RWPE2 (cell line): ENCODE measurements at regions not wholly inside any gene's neighbourhood (a gene's known extent, or its start where the extent isn't known, plus 50 kb on each side); places are given as distances from the start of the nearest gene placed in this dataset.
"Not testable (repeated sequence)": the region's sequence is repeated elsewhere in the genome, so short reads cannot be mapped to it uniquely, and the experiment has no call there.

Experiments
- ATAC-seq: fragments of 200-7000 bp; cut with Tn5 transposase; 3 replicates; pipeline ENCODE4 v1.9.1; 2021; ENCODE audit warnings: low read depth
- DNase-seq: peaks from one replicate; pipeline ENCODE4 v3.0.0-alpha.2; 2020; ENCODE audit warnings: low spot score
- H3K27ac ChIP-seq: fragments of 450-650 bp; 2 replicates; pipeline ENCODE4 v1.5.1; 2017; ENCODE audit warnings: mild to moderate bottlenecking; ENCODE audit not compliant: poor library complexity, severe bottlenecking
- H3K27me3 ChIP-seq: fragments of 250-450 bp; sonication (Bioruptor Pico); 2 replicates; pipeline ENCODE4 v1.5.1; 2021; ENCODE audit warnings: mild to moderate bottlenecking, moderate library complexity; ENCODE audit not compliant: insufficient read depth, poor library complexity, severe bottlenecking
- H3K36me3 ChIP-seq: fragments of 250-450 bp; sonication (Bioruptor Pico); 2 replicates; pipeline ENCODE4 v1.5.1; 2020; ENCODE audit warnings: low read depth, mild to moderate bottlenecking, moderate library complexity
- H3K4me1 ChIP-seq: fragments of 250-450 bp; sonication (Bioruptor Pico); 2 replicates; pipeline ENCODE4 v1.5.1; 2021; ENCODE audit warnings: mild to moderate bottlenecking, moderate library complexity; ENCODE audit not compliant: insufficient read depth, poor library complexity, severe bottlenecking
- H3K4me3 ChIP-seq: fragments of 250-450 bp; sonication (Bioruptor Pico); 2 replicates; pipeline ENCODE4 v1.5.1; 2021; ENCODE audit warnings: mild to moderate bottlenecking, moderate library complexity; ENCODE audit not compliant: severe bottlenecking
- H3K9me3 ChIP-seq: fragments of 250-450 bp; sonication (Bioruptor Pico); 2 replicates; pipeline ENCODE4 v1.5.1; 2021; ENCODE audit warnings: mild to moderate bottlenecking, moderate library complexity; ENCODE audit not compliant: severe bottlenecking
- CTCF ChIP-seq: fragments of 450-650 bp; IDR thresholded peaks from one replicate; pipeline ENCODE4 v1.5.1; 2017; ENCODE audit warnings: mild to moderate bottlenecking, moderate library complexity; ENCODE audit not compliant: poor library complexity, severe bottlenecking

GRCh38 chr15:92800013-92800412 is 100.1 kb upstream of the CHD2 start:
- no peak for ATAC-seq

DNA sequence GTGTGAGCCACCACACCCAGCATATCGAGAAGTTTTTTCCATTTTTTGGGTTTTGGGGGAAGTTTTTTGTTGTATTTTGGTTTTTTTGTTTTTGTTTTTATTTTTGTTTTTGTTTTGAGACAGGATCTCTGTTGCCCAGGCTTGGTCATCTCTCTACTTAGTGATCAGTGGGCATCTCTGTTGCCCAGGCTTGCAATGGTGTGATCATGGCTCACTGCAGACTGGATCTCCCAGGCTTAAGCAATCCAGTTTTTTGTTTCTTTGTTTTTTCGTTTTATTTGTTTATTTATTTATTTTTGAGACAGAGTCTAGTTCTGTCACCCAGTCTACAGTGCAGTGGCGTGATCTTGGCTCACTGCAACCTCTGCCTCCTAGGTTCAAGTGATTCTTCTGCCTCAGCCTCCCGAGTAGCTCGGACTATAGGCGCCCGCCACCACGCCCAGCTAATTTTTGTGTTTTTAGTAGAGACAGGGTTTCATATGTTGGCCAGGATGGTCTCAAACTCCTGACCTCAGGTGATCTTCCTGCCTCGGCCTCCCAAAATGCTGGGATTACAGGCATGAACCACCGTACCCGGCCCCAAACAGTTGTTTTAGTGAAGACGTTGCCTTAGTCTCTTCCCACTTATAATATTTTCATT is 99.6 kb upstream of the CHD2 start:
- H3K4me3 ChIP-seq, ATAC-seq, H3K9me3 ChIP-seq, H3K27me3 ChIP-seq, H3K36me3 ChIP-seq: not testable (repeated sequence)
- peak; percentile 21 for DNase-seq
- peaks cover 32% of the 10 kb centered on the region for H3K4me1 ChIP-seq
- H3K27ac ChIP-seq = peak overlapping the region; percentile 83

More at GRCh38 chr15:92800013-92800412, 100.1 kb upstream of the CHD2 start:
- no peaks in the 10 kb centered on the region for H3K27me3 ChIP-seq
- H3K36me3 ChIP-seq = no peaks in the 10 kb centered on the region
- H3K9me3 ChIP-seq = no peaks in the 10 kb centered on the region
- TF ChIP-seq CTCF = no peak
- no peak overlapping the region for H3K4me3 ChIP-seq
- no peak overlapping the region for H3K27ac ChIP-seq
- DNase-seq = no peak
- peaks cover 30% of the 10 kb centered on the region for H3K4me1 ChIP-seq

DNA sequence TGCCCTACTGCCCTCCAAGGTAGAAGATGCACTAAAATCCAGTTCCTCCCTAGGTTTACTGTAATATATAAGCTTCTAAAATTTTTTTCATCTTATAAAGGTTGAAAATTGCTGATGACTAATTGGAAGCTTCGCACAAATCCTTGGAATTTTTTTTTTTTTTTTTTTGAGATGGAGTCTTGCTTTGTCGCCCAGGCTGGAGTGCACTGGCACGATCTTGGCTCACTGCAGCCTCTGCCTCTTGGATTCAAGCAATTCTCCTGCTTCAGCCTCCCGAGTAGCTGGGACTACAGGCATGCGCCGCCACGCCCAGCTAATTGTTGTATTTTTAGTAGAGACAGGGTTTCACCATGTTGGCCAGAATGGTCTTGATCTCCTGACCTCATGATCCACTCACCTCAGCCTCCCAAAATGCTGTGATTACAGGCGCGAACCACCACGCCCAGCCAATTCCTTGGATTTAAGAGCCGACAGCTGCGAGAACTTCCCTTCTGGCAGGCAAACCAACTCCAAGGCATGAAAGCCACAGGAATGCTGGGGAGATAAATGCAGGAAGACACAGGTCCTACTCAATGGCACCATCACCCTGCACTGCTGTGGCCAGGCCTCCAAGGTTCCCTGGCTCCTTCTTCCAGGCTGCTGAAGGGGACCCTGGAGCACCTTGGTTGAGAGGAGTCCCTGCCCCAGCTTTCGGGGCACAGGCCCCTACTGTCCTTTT is 98.9 kb upstream of the CHD2 start:
- not testable (repeated sequence) for H3K9me3 ChIP-seq, H3K4me3 ChIP-seq, H3K36me3 ChIP-seq, ATAC-seq, H3K27me3 ChIP-seq
- DNase-seq = peak; percentile 76
- Histone ChIP-seq H3K27ac (peak overlapping the region; percentile 83), H3K4me1 (peaks cover 32% of the 10 kb centered on the region)

DNA sequence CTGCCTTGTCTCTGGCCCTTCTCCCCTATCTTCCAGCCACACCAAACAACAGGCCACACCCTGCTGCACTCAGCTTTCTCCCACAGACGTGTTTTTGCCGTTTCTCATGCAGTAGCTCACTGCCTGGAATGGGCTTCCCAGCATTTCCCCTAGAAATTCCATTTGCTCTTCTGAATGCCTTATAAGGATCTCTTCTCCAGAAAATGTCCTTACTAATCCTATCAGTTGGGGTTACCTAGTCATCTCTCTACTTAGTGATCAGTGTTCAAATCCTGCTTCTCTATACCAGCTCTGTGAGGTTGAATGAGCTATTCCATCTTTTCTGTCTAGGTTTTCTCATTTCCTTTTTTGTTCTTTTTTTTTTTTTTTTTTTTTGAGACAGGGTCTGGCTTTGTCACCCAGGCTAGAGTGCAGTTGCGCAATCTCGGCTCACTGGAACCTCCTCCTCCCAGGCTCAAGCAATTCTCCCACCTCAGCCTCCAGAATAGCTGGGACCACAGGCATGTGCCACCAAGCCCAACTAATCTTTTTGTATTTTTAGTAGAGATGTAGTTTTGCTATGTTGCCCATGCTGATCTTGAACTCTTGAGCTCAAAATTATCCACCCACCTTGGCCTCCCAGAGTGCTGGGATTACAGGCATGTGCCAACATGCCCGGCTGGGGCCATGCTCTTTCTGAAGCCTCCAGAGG is 98.2 kb upstream of the CHD2 start:
- peak overlapping the region; percentile 83 for H3K27ac ChIP-seq
- no peaks in the 10 kb centered on the region for H3K27me3 ChIP-seq
- ATAC-seq = no peak; the same call in 2 of the 3 replicates
- H3K4me3 ChIP-seq = no peak overlapping the region
- H3K36me3 ChIP-seq = no peaks in the 10 kb centered on the region
- H3K9me3 ChIP-seq = no peaks in the 10 kb centered on the region
- H3K4me1 ChIP-seq = peaks cover 32% of the 10 kb centered on the region
- no peak for TF ChIP-seq CTCF
- peak; percentile 66 for DNase-seq

DNA sequence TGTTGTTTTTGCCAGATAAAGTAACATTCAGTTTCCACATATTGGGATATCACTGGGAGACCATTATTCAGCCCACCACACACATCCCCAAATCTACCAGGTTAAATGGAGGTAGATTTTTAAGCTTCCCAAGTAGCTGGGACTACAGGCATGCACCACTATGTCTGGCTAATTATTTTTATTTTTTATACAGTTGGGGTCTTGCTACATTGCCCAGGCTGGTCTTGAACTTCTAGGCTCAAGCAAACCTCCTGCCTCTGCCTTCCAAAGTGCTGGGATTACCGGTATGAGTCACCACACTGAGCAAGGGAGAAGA is 96.6 kb upstream of the CHD2 start:
- H3K4me1 ChIP-seq = peaks cover 34% of the 10 kb centered on the region
- no peak for TF ChIP-seq CTCF
- no peak overlapping the region for H3K4me3 ChIP-seq
- no peaks in the 10 kb centered on the region for H3K27me3 ChIP-seq
- DNase-seq = no peak
- no peaks in the 10 kb centered on the region for H3K9me3 ChIP-seq
- no peak for ATAC-seq
- no peaks in the 10 kb centered on the region for H3K36me3 ChIP-seq
- H3K27ac ChIP-seq = peak overlapping the region; percentile 83
